ENCODE measurements at regions not wholly inside any gene's neighbourhood (a gene's known extent, or its start where the extent isn't known, plus 50 kb on each side); places are given as distances from the start of the nearest gene placed in this dataset.

GRCh38 chr1:104172243-104172681 is 422.6 kb downstream of the AMY1C start:
- no peaks in the 10 kb centered on the region for H3K27me3 ChIP-seq (ENCODE audit: control insufficient read depth in 2 of 2, insufficient read depth in 2 of 2, low read length in 2 of 2)
- FAIRE-seq (no peak), DNase-seq (ENCODE audit: low read depth, low spot score) (no peak)
- CTCF ChIA-PET = no interaction called here
- H3K4me1 ChIP-seq (ENCODE audit: control insufficient read depth, extremely low read depth, insufficient read depth, low read length) = no peaks in the 10 kb centered on the region
- no TSS peak for BruUV-seq (replicated peaks)
- no peak overlapping the region for H3K4me2 ChIP-seq (ENCODE audit: insufficient read depth, low read length)
- H2AFZ ChIP-seq (ENCODE audit: low read depth, low read length) = no peak overlapping the region
- dilution Hi-C loops (cut with MboI; ENCODE audit: extremely low pct_ligation_motif_present, low sequenced_read_pairs) (no loop called here), intact Hi-C loops (cut with micrococcal nuclease) (no loop called here)
- no peaks in the 10 kb centered on the region for H3K36me3 ChIP-seq (ENCODE audit: control insufficient read depth in 2 of 2, extremely low read depth in 1 of 2, insufficient read depth in 2 of 2, low read length in 2 of 2)
- H3K9ac ChIP-seq (replicated peaks; ENCODE audit: extremely low read depth, insufficient read depth, low read length) = no peak overlapping the region
- POLR2A ChIA-PET = no interaction called here
- TF ChIP-seq, protein P1, sequence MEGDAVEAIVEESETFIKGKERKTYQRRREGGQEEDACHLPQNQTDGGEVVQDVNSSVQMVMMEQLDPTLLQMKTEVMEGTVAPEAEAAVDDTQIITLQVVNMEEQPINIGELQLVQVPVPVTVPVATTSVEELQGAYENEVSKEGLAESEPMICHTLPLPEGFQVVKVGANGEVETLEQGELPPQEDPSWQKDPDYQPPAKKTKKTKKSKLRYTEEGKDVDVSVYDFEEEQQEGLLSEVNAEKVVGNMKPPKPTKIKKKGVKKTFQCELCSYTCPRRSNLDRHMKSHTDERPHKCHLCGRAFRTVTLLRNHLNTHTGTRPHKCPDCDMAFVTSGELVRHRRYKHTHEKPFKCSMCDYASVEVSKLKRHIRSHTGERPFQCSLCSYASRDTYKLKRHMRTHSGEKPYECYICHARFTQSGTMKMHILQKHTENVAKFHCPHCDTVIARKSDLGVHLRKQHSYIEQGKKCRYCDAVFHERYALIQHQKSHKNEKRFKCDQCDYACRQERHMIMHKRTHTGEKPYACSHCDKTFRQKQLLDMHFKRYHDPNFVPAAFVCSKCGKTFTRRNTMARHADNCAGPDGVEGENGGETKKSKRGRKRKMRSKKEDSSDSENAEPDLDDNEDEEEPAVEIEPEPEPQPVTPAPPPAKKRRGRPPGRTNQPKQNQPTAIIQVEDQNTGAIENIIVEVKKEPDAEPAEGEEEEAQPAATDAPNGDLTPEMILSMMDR (IDR thresholded peaks at IDR 0.05; ENCODE audit: extremely low read depth in 1 of 2, insufficient read depth in 1 of 2, low read depth in 1 of 2, low read length in 2 of 2) = no peak
- TF ChIP-seq POLR2AphosphoS5 (IDR thresholded peaks at IDR 0.05; ENCODE audit: insufficient read depth, low read depth, low read length) = no peak
- no peak for TF ChIP-seq MYC (IDR thresholded peaks at IDR 0.05; ENCODE audit: low read depth, low read length)
- TF ChIP-seq POLR2A (IDR thresholded peaks at IDR 0.05; ENCODE audit: low read depth, low read length) = no peak
- TF ChIP-seq GATA2 (IDR thresholded peaks at IDR 0.05; ENCODE audit: insufficient read depth, insufficient read length, low read depth, low read length) = no peak
- no peak for TF ChIP-seq JUN (IDR thresholded peaks at IDR 0.05; ENCODE audit: borderline replicate concordance, insufficient read depth, insufficient read length, low read depth)
- H3K79me2 ChIP-seq (ENCODE audit: control insufficient read depth, insufficient read depth, low read length) = no peaks in the 10 kb centered on the region
- no peaks in the 10 kb centered on the region for H4K20me1 ChIP-seq (replicated peaks; ENCODE audit: control insufficient read depth, extremely low read depth, insufficient read depth, low read length)
- H3K9me1 ChIP-seq (replicated peaks; ENCODE audit: control insufficient read depth, extremely low read depth, insufficient read depth, low read length) = no peaks in the 10 kb centered on the region
- H3K4me3 ChIP-seq (replicated peaks in 1 of 3; ENCODE audit: insufficient read depth in 1 of 3, low read depth in 1 of 3, low read length in 3 of 3) = no peak overlapping the region
- no peaks in the 10 kb centered on the region for H3K9me3 ChIP-seq (replicated peaks; ENCODE audit: control insufficient read depth, insufficient read depth, low read length)
- H3K27ac ChIP-seq (ENCODE audit: insufficient read depth, low read depth, low read length) = no peak overlapping the region

GRCh38 chr1:104182251-104182650 is 432.6 kb downstream of the AMY1C start:
- no peak overlapping the region for H3K4me3 ChIP-seq (replicated peaks in 1 of 3; ENCODE audit: insufficient read depth in 1 of 3, low read depth in 1 of 3, low read length in 3 of 3)
- no peak overlapping the region for H3K4me2 ChIP-seq (ENCODE audit: insufficient read depth, low read length)
- DNase-seq (ENCODE audit: low read depth, low spot score) = no peak
- H3K4me1 ChIP-seq (ENCODE audit: control insufficient read depth, extremely low read depth, insufficient read depth, low read length) = no peaks in the 10 kb centered on the region
- CTCF ChIA-PET = no interaction called here
- no TSS peak for BruUV-seq (replicated peaks)
- no peaks in the 10 kb centered on the region for H4K20me1 ChIP-seq (replicated peaks; ENCODE audit: control insufficient read depth, extremely low read depth, insufficient read depth, low read length)
- H3K27ac ChIP-seq (ENCODE audit: insufficient read depth, low read depth, low read length) = no peak overlapping the region
- H3K79me2 ChIP-seq (ENCODE audit: control insufficient read depth, insufficient read depth, low read length) = no peaks in the 10 kb centered on the region
- TF ChIP-seq POLR2A (IDR thresholded peaks at IDR 0.05; ENCODE audit: low read depth, low read length) = no peak
- no peak for TF ChIP-seq FOS (IDR thresholded peaks at IDR 0.05; ENCODE audit: borderline replicate concordance, insufficient read depth, low read length)
- TF ChIP-seq EZH2 (IDR thresholded peaks at IDR 0.05; ENCODE audit: borderline replicate concordance, low read depth, low read length, severe bottlenecking) = no peak
- no peak for TF ChIP-seq JUN (IDR thresholded peaks at IDR 0.05; ENCODE audit: borderline replicate concordance, insufficient read depth, insufficient read length, low read depth)
- TF ChIP-seq GATA2 (IDR thresholded peaks at IDR 0.05; ENCODE audit: insufficient read depth, insufficient read length, low read depth, low read length) = no peak
- TF ChIP-seq, protein P1 (IDR thresholded peaks at IDR 0.05; ENCODE audit: extremely low read depth in 1 of 2, insufficient read depth in 1 of 2, low read depth in 1 of 2, low read length in 2 of 2) = no peak
- no peak for TF ChIP-seq MYC (IDR thresholded peaks at IDR 0.05; ENCODE audit: low read depth, low read length)
- TF ChIP-seq POLR2AphosphoS5 (IDR thresholded peaks at IDR 0.05; ENCODE audit: insufficient read depth, low read depth, low read length) = no peak
- TF ChIP-seq, protein P2, sequence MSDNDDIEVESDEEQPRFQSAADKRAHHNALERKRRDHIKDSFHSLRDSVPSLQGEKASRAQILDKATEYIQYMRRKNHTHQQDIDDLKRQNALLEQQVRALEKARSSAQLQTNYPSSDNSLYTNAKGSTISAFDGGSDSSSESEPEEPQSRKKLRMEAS (IDR thresholded peaks at IDR 0.05; ENCODE audit: insufficient read depth, insufficient read length) = no peak
- no peak overlapping the region for H2AFZ ChIP-seq (ENCODE audit: low read depth, low read length)
- no peaks in the 10 kb centered on the region for H3K9me1 ChIP-seq (replicated peaks; ENCODE audit: control insufficient read depth, extremely low read depth, insufficient read depth, low read length)
- dilution Hi-C loops (cut with MboI; ENCODE audit: extremely low pct_ligation_motif_present, low sequenced_read_pairs) (no loop called here), intact Hi-C loops (cut with micrococcal nuclease) (no loop called here)
- FAIRE-seq = no peak
- H3K9ac ChIP-seq (replicated peaks; ENCODE audit: extremely low read depth, insufficient read depth, low read length) = no peak overlapping the region
- peaks cover 3% of the 10 kb centered on the region for H3K9me3 ChIP-seq (replicated peaks; ENCODE audit: control insufficient read depth, insufficient read depth, low read length)
- no peaks in the 10 kb centered on the region for H3K36me3 ChIP-seq (ENCODE audit: control insufficient read depth in 2 of 2, extremely low read depth in 1 of 2, insufficient read depth in 2 of 2, low read length in 2 of 2)
- no peaks in the 10 kb centered on the region for H3K27me3 ChIP-seq (ENCODE audit: control insufficient read depth in 2 of 2, insufficient read depth in 2 of 2, low read length in 2 of 2)
- POLR2A ChIA-PET = no interaction called here

All from endothelial cell of umbilical vein (primary cell).